NB4 (cell line): ENCODE measurements at regions not wholly inside any gene's neighbourhood (a gene's known extent, or its start where the extent isn't known, plus 50 kb on each side); places are given as distances from the start of the nearest gene placed in this dataset.

Source experiments
- POLR2A ChIP-seq: IDR thresholded peaks from 2 replicates; pipeline ENCODE4 v1.6.1; 2011; ENCODE audit warnings: mild to moderate bottlenecking; ENCODE audit not compliant: insufficient read length; ENCODE audit errors: extremely low read depth
- TF ChIP-seq, protein P1 (sequence below): IDR thresholded peaks from one replicate; pipeline ENCODE4 v1.5.1; 2012; ENCODE audit warnings: low read depth, low read length

DNA sequence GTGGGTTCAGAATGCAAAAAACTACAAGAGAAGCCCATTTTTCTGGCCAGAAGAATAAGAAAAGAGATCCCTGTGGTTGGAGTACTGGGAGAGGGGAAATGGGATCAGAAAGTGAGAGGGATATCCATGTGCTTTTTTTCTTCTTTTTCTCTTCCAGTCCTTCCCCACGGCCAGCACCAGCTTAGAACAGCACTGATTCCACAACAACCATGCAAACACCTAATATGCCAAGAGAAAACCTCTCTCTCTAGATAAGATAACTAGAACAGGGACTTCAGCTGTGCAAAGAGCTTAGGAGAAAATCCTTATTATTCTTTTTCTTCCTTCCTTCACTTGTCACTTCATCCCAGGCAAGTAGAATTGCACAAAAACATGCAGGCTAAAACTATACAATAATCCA, 83.5 kb downstream of the ELAPOR2 start:
- TF ChIP-seq, protein P1, sequence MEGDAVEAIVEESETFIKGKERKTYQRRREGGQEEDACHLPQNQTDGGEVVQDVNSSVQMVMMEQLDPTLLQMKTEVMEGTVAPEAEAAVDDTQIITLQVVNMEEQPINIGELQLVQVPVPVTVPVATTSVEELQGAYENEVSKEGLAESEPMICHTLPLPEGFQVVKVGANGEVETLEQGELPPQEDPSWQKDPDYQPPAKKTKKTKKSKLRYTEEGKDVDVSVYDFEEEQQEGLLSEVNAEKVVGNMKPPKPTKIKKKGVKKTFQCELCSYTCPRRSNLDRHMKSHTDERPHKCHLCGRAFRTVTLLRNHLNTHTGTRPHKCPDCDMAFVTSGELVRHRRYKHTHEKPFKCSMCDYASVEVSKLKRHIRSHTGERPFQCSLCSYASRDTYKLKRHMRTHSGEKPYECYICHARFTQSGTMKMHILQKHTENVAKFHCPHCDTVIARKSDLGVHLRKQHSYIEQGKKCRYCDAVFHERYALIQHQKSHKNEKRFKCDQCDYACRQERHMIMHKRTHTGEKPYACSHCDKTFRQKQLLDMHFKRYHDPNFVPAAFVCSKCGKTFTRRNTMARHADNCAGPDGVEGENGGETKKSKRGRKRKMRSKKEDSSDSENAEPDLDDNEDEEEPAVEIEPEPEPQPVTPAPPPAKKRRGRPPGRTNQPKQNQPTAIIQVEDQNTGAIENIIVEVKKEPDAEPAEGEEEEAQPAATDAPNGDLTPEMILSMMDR, result no peak
- TF ChIP-seq POLR2A, result no peak
